Stomach (tissue), 4 donors: ENCODE measurements at regions not wholly inside any gene's neighbourhood (a gene's known extent, or its start where the extent isn't known, plus 50 kb on each side); places are given as distances from the start of the nearest gene placed in this dataset.

Experiments used
- CTCF ChIP-seq, 7 experiments: fragments of 450-650 bp in 4 of 7; fragments of 200-600 bp in 3 of 7; sonication (generic) in 3 of 7; IDR thresholded peaks; one replicate each; pipeline ENCODE4 v1.5.1; 2016 to 2019; ENCODE audit warnings: antibody characterized with exemption in 7 of 7, control low read depth in 2 of 7, mild to moderate bottlenecking in 1 of 7
- POLR2A ChIP-seq, 4 donors: fragments of 450-650 bp; IDR thresholded peaks; one replicate each; pipeline ENCODE4 v1.6.1; 2016; ENCODE audit warnings: antibody characterized with exemption in 4 of 4, control low read depth in 2 of 4, mild to moderate bottlenecking in 1 of 4, moderate library complexity in 1 of 4
- POLR2AphosphoS5 ChIP-seq, 3 donors: sonication (generic); formaldehyde crosslinking; IDR thresholded peaks; one replicate each; pipeline ENCODE4 v1.6.1; 2016; ENCODE audit warnings: antibody characterized with exemption in 3 of 3

GRCh38 chr6:153568628-153569027 is 437.5 kb upstream of the RGS17 start:
- TF ChIP-seq CTCF (IDR thresholded peaks at IDR 0.05) (no peak), POLR2AphosphoS5 (IDR thresholded peaks at IDR 0.05) (no peak), POLR2A (IDR thresholded peaks at IDR 0.05) (no peak)
